ENCODE measurements at regions not wholly inside any gene's neighbourhood (a gene's known extent, or its start where the extent isn't known, plus 50 kb on each side); places are given as distances from the start of the nearest gene placed in this dataset.
"Not testable (repeated sequence)": the region's sequence is repeated elsewhere in the genome, so short reads cannot be mapped to it uniquely, and the experiment has no call there.

DNA sequence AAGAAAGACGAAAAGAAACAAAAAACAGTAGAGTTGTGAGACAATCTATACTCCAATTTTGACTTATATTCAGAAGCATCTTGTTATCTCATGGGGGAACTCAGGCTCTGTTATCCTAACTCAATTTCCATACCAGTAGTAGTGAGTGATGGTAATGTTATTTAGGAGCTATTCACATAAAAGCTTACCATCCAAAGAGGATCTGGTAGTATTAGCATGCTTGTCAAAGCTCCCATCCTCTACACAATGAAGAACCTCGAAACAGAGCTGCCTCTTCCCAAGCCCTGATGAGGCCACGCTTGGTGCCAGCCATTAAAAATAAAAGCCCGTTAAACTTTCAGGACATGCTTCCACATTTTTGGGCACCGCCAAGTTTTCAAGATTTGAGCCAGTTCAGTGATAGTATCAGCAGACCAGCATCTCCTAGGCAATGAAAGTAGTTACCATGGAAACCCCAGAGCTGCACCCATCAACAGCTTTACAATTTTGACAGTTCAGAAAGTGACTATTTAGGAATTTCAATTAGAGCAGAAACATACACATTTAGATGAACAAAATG, 173.3 kb downstream of the CD83 start:
- DNase-seq, result peak in 2 of 56 donors; percentile 9 to 28

DNA sequence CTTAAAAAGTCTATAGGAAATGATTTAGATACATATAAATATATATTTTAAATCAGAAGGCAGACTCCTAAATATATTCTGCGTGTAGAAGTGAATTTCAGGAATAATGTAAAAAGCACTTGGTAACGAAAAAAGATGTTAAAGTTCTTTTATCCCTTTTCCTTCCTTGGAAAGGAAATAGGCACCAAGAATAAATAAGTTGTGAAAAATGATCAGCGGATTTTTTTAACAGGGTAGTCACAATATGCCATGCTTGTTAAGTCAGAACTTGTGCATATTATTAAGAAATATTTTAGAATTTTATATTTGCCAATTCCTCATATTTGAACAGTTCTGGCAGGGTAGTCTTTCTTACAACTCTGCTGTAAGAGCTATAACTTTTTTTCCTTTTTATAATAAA, 173.8 kb downstream of the CD83 start:
- no peak for DNase-seq

DNA sequence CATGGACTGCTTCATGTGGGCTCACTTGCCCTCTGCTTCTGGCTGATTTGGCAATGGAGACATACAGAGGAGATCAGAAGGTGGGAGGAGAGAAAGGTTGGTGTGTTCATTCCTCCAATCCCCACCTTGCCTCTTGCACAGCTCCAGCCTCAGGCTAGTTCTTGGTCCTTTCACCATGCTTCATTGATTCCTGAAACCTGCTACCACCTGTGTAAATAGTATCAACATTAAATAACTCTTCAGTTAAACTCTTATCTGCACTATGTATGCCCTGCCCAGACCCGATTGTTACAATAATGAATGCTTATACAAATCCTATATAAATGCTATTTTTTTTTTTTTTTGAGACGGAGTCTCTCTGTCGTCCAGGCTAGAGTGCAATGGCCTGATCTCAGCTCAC, 174.5 kb downstream of the CD83 start:
- no peak for DNase-seq

DNA sequence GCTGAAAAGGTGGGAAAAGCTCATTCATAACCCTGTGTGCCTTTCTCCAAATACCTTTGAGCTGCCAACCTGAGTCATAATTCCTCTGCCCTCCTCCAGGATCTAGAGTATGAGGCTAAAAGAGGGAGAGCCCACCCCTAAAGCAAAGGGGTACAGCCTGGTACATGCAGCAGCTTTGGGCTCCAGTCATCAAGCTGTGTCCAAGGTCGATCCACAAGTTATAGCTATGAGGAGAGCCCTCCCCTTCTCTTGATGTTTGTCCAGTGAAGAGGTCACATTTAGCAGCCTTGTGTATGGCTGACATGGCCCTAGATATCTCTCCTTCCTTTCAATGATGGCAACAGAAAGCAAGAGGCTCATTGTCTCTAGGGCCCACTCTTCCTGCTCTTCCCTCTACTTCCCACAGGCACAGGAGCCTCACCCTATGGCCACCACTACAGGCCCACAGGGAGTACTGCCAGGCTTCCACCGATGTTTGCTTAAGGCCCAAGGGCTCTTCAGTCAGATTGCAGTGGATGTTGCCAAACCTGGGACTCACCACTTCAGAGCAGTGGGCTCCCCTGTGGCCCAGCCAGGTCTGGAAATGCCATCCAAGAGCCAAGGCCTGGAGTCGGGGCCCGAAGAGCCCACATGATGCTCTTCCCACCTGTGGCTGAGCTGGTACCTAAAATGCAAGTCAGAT, 176.8 kb downstream of the CD83 start:
- no peak for DNase-seq

DNA sequence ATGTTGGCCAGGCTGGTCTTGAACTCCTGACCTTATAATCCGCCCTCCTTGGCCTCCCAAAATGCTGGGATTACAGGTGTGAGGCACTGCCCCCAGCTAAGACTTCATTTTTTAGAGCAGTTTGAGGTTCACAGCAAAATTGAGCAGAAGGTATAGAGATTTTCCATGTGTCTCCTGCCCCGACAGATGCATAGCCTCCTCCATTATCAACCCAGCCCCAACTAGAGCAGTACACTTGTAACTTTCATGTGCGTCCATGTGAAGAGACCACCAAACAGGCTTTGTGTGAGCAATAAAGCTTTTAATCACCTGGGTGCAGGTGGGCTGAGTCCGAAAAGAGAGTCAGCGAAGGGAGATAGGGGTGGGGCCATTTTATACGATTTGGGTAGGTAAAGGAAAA, 179.1 kb downstream of the CD83 start:
- DNase-seq, result not testable (repeated sequence)

DNA sequence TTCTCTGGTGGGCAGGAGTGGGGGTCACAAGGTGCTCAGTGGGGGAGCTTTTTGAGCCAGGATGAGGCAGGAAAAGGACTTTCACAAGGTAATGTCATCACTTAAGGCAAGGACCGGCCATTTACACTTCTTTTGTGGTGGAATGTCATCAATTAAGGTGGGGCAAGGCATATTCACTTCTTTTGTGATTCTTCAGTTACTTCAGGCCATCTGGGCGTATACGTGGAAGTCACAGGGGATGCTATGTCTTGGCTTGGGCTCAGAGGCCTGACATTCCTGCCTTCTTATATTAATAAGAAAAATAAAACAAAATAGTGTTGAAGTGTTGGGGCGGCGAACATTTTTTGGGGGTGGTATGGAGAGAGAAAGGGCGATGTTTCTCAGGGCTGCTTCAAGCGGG, 179.5 kb downstream of the CD83 start:
- not testable (repeated sequence) for DNase-seq

DNA sequence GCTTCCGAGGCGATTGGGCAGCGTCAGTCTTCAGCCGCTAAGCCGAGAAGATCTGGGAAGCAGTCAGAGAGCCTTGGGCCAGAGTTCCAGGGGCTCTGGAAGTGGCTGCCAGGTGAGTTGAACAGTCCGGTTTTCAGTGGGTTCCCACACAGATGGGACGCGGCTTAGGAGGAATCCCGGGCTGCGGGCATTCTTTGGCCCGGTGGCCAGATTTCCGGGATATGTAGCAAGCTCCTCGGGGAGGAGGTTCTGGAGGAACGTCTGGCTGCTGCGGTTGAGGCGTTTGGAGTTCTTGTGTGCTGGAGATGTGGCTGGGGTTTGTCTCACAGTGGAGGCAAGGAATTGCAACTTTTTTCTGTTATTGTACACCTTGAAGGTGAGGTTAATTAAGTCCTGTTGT, 182.6 kb downstream of the CD83 start:
- not testable (repeated sequence) for DNase-seq

DNA sequence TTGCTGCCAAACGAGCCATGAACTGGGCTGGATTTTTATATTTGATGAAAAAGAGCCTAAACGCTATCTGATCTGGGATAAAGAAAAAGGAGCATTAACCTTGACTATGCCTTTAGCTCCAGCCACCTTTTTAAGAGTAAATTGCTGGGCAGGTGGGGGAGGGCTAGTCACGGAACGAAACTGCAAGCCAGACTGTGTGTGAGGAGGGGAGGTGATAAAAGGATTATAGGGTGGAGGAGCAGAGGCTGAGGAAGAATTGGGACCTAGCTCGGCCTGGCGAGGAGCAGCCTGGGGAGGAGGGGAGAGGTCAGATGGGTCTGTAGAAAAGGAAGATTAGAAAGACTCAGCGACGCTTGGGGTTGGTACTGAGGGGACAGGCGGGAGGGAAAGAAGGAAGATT, 183.1 kb downstream of the CD83 start:
- DNase-seq, result not testable (repeated sequence)

DNA sequence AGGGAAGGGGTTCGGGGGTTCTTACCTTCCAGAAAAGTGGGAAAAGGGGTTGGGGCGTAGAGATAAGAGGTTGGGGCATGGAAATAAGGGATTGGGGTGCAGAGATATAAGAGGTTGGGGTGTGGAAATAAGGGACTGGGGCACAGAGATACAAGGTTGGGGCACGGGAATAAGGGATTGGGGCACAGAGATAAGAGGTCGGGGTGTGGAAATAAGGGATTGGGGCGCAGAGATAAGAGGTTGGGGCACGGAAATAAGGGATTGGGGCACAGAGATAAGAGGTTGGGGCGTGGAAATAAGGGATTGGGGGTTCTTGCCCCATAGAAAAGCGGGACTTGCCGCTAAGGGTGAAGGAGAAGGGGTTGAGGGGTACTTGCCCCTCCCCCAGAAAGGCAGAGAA, 183.9 kb downstream of the CD83 start:
- not testable (repeated sequence) for DNase-seq

DNA sequence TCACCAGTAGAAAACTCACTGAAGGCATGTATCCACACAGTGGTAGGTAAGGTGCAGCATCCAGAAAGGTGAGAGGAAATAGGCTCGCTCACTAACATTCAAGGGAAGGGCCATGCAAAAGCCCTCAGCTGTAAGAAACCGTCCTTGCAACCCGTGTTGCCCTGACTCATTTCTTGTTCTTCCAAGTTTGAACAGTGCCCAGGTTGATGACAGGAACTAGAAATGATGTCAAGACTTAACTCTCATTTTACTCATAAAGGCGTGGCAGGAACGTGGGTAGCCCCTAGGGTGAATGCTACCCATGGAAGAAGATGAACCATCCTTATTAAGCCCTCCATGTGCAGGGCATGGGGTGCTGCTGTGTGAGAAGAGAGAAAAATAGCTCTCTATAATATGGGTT, 187.6 kb downstream of the CD83 start:
- DNase-seq, result no peak

DNA sequence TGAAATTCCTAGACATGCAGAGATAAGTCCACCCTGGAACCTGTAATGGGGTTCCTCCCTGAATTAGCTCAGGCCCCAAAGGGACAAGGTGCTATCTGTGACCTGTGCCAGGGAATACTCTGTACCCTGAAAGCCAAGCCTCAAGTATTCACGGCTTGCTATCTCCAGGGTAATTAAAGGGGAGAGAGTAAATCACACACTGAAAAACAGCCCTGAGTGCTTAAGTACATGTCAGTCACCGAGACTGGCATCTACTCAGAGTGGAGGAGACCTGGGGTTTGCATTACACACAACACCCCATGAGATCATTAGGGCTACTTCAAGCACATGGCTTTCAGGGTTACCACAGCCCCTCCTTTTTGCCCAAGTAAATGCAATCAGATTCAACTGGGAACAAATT, 188.1 kb downstream of the CD83 start:
- no peak for DNase-seq

DNA sequence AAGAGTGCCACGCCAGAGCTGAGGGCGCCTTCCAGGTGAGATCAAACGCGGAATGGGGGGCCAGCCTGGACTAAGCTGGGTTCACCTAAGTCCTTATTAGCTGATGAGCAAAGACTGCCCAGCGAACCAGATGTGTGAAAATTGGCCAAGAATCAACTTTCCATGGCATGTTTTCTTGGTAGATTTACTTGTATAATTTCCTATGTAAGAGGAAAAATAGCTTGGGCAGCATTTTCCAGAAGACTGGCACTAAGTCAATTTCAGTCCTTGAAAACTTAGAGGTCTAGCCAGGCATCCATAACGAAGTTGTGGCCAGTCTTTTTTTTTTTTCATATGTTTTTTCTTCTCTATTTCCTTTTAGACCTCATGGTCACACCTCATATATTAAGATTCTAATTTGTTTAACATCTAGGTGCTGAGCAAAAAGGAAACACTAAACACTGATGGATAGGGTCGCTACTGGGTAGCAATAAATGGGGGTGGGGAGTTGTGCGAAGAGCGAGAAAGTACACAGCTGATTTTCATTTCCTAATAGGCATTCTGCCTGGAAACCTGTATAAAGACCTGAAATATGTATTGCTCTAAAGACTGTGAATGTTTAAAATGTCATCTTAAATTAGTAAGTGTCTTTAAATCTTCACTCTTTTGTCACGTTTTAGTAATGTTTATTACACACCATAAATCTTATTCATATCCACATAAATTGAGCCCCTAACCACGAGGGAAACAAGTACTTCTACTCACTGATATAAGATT, 188.8 kb downstream of the CD83 start:
- DNase-seq, result no peak

DNA sequence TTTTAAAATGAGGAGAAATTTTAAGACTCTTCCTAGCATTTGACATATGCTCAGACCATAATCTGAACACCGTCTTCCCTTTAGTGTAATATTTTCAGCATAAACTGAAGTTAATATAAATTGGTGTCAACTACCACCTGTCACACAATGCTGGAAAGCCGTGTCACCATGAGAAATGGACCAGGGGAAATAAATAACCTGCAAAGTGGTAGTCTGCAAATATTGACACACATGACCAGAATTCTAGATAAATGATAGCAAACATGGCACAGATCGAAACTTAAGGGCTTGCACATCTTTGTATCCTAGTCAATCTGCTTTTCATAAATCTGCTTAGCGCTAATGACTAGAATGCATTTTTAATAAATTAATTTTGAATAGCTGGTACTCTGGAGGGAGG, 191.9 kb downstream of the CD83 start:
- no peak for DNase-seq

DNA sequence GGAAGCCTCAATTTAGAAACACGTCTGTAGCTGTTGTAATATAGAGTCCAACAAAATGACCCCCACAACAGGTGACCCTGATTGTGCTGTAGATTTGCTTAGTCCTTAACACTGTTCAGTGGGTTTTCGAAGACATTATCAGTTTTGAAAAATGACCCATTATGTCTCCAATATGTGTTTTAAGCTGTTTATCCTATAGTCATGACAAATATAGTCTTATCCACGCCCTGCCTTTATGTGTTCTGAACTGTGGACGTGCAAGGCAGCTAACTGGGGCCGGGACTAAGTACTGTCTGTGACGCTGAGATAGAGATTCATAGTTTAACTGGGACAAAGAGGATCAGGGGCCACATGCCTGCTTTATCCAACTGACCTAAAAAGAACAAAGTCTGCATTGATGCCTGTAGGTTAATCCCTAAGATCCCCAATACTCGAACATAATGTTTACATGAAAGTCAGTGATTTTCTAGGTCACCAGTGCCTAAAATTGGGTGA, 192.4 kb downstream of the CD83 start:
- no peak for DNase-seq

DNA sequence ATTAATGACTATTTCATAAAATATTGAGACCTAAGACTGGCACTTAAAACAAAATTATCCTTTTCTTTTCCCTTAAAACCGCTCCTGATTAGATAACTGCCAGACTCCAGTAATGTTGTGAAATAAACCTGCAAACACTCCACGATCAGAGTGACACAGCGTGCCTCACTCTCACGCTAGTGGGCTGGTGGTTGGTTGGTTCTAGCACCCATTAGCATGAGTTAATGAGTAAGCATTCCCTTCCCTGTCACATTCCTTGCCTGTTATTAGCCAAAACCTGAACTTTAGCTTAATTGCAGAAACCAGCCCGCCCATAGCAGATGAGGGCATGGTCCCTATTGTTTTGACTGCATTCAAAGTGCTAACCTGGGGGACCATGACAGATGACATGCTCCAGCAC, 193.4 kb downstream of the CD83 start:
- DNase-seq, result no peak

DNA sequence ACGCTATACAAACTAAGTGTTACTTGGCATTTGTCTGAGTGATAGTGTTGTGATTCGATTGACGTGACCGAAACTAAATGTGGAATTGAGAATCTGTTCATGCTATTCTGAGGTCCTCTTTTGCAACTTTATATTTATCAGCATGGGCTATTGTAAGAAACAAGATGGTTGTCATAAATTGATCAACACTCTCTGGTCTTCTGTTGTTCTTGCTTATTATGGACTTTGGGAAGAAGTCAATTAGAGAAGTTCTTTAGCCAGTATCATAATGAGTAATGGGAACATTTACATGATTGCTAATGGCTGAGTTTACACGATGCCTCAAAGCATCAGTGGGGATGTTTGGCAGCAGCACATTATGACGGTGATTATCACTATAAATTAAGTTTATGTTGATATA, 195.0 kb downstream of the CD83 start:
- DNase-seq, result no peak

DNA sequence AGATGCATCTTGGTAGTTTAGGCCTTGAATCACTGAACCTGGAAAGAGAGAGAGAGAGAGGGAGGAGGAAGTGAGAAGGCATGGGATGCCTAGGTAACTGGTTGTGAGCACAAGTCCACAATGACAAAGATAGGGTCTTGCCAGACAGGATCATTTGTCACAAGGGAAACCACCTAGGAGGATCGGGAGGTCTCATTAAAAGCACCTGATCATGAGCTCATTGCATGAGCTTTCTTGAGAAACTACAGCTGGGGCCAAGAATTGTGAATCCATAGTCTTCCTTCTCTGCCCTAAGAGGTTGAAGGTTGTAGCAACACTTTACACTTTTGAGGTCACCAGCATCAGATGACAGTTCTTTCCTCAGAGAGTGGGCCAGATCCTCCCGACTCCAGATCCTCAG, 195.7 kb downstream of the CD83 start:
- no peak for DNase-seq

DNA sequence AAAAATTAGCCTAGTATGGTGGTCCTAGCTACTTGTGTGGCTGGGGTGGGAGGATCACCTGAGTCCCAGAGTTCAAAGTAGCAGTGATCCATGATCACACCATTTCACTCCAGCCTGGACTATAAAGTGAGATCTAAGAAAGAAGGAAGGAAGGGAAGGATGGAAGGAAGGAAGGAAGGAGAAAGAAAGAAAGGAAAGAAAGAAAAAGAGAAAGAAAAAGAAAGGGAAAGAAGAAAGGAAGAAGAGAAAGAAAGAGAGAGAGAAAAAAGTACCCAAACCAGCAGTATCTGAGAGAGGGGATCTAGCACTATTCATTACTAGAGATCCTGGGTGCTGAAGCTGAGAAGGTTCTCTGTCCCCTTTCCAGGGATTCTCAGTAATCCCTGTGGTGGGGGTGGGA, 197.8 kb downstream of the CD83 start:
- DNase-seq, result no peak

DNA sequence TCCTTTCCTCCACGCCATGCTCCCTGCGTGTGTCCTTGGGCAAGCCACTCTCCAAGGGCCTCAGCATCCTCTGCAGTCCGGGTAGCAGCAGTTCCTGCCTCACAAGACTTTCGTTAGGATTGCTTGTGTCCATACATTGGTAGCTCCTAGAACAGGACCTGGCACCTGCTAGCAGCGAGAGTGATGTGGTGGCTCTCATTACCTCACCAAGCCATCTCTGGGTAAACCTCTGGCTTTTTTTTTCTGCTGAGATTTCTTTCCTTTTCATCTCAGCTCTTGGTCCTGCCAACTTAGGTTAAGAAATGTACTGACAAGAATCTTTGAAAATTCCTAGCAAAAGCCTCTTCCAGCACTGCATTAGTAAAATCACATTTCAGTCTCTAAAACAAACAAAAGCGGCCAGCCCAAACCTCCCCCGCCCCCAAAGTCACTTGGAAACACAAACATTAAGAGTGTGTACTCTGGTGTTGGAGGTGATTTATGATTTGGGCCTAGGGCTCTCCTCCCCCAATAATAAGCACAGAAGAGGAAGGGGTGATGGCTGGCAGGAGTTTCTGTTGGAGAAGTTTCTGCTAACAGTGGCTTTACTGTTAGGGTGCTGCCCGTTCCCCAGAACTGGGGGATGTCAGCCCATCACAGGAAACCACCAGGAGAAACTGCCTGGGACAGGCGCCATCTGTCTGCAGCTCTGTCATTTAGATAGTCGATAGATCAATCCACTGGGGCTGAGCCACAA, 199.2 kb downstream of the CD83 start:
- DNase-seq, result no peak

DNA sequence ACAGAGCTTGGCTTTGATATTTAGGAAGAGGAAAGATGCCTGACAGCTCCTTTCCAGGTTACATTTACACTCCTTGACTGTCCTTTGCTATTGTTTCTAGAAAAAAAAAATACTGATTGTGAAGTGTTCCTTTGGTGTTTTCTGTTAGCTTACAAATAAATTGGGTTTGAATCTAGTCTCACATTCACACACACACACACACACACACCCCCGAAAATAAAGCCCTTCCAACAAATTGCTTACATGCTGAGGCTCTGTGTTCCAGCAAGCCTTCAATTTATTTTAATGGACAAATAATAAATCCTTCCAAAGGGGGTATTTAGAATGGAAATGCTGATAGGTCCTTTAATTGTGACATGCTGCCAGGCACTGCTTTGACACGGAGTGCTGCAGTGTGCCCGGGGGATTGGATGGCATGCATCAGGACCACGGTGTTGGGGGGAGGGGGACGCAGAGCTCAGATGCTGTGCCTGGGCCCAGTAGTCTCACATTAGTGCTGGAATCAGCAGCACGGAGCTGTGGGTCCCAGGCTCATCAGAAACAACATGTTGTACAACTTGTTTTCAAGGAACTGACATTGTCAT, 199.9 kb downstream of the CD83 start:
- peak in 4 of 56 donors; percentile 1 to 14 (median 6) for DNase-seq

DNA sequence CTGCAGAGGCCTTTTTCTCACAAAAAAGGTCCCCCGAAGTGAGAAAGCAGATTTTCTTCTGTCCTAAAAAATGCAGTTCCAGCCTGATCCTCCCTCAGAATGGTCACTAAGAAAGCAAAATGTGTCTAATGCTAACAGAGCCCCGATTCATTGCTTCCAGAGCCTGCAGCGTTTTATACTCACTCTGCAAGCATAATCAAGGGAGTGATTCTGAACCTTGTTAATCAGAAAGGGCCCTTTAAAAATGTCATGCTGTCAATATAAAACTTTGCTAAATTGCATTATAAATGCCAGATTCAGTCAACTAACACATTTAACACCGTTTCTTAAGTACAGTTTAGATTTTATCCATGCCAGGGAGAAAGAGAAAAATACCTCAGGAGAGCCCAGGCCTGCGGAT, 202.8 kb downstream of the CD83 start:
- peak in 3 of 56 donors; percentile 2 to 8 (median 4) for DNase-seq

All from amygdala (tissue), 56 donors.